IMR-90 (cell line): ENCODE measurements at regions not wholly inside any gene's neighbourhood (a gene's known extent, or its start where the extent isn't known, plus 50 kb on each side); places are given as distances from the start of the nearest gene placed in this dataset.

Experiments
- ATAC-seq: fragments of 200-7000 bp; cut with Tn5 transposase; 2 replicates; pipeline ENCODE4 v1.9.1; 2020; ENCODE audit warnings: low read depth, mild to moderate bottlenecking, moderate library complexity
- BruUV-seq: library from RNA; stranded (reverse); fragments of 400-500 nt; replicated peaks from 2 replicates; lab custom pipeline; 2021; lab: Mats Ljungman, UMichigan
- CTCF ChIA-PET: fragments of 300-600 bp; formaldehyde crosslinking; extraction: SDS; loops from one replicate; lab custom pipeline; 2021; ENCODE audit warnings: antibody characterized with exemption; lab: Yijun Ruan, JAX
- POLR2A ChIA-PET: fragments of 300-600 bp; sonication (Branson Sonifier 250); formaldehyde crosslinking; loops from one replicate; lab custom pipeline; 2022; ENCODE audit warnings: antibody characterized with exemption; ENCODE audit not compliant: unreplicated experiment; lab: Charles Lee
- DNase-seq: peaks from one replicate; pipeline ENCODE4 v3.0.0; 2013
- H2AFZ ChIP-seq: replicated peaks from 2 replicates; pipeline ENCODE3; 2013; ENCODE audit warnings: low read length, mild to moderate bottlenecking; ENCODE audit not compliant: poor library complexity
- H2AK5ac ChIP-seq: 2 replicates; pipeline ENCODE4 v1.6.1; 2013; ENCODE audit warnings: low read depth, low read length, inconsistent platforms
- H2AK9ac ChIP-seq: replicated peaks from 2 replicates; pipeline ENCODE3; 2013; ENCODE audit warnings: mild to moderate bottlenecking, low read depth, low read length, moderate library complexity; ENCODE audit not compliant: poor library complexity
- H2BK120ac ChIP-seq: 2 replicates; pipeline ENCODE4 v1.6.1; 2013; ENCODE audit warnings: low read depth, low read length, inconsistent platforms
- H2BK15ac ChIP-seq: 3 replicates; pipeline ENCODE4 v1.6.1; 2013; ENCODE audit warnings: low read depth, low read length, inconsistent platforms
- H2BK20ac ChIP-seq: 2 replicates; pipeline ENCODE4 v1.6.1; 2013; ENCODE audit warnings: low read depth, mild to moderate bottlenecking, inconsistent platforms, low read length, moderate library complexity
- H2BK5ac ChIP-seq: 2 replicates; pipeline ENCODE4 v1.6.1; 2013; ENCODE audit warnings: mild to moderate bottlenecking, low read depth, low read length, inconsistent platforms; ENCODE audit not compliant: poor library complexity, severe bottlenecking
- H3K14ac ChIP-seq: replicated peaks from 2 replicates; pipeline ENCODE4 v1.6.1; 2013; ENCODE audit warnings: low read depth, low read length, inconsistent platforms
- H3K18ac ChIP-seq: 2 replicates; pipeline ENCODE4 v1.6.1; 2013; ENCODE audit warnings: low read depth, low read length, control low read depth
- H3K23ac ChIP-seq: 2 replicates; pipeline ENCODE4 v1.6.1; 2013; ENCODE audit warnings: low read depth, low read length, inconsistent platforms
- H3K27ac ChIP-seq: 2 replicates; pipeline ENCODE4 v1.5.1; 2013; ENCODE audit warnings: mild to moderate bottlenecking, control low read depth, low read length; ENCODE audit not compliant: insufficient read depth
- H3K27me3 ChIP-seq: 2 replicates; pipeline ENCODE4 v1.6.1; 2013; ENCODE audit warnings: low read length; ENCODE audit not compliant: control insufficient read depth, insufficient read depth
- H3K36me3 ChIP-seq: 2 replicates; pipeline ENCODE4 v1.6.1; 2013; ENCODE audit warnings: low read length, mixed read lengths; ENCODE audit not compliant: control insufficient read depth, insufficient read depth
- H3K4ac ChIP-seq: 2 replicates; pipeline ENCODE4 v1.6.1; 2013; ENCODE audit warnings: low read depth, low read length, inconsistent platforms
- H3K4me1 ChIP-seq: 2 replicates; pipeline ENCODE4 v1.6.1; 2013; ENCODE audit warnings: low read length, mixed read lengths; ENCODE audit not compliant: control insufficient read depth, insufficient read depth
- H3K4me2 ChIP-seq: 2 replicates; pipeline ENCODE4 v1.6.1; 2013; ENCODE audit warnings: low read depth, mild to moderate bottlenecking, control low read depth, low read length, moderate library complexity
- H3K4me3 ChIP-seq: 2 replicates; pipeline ENCODE4 v1.5.1; 2013; ENCODE audit warnings: low read depth, mild to moderate bottlenecking, control low read depth, low read length, moderate library complexity; ENCODE audit not compliant: insufficient read depth
- H3K56ac ChIP-seq: 2 replicates; pipeline ENCODE4 v1.6.1; 2013; ENCODE audit warnings: low read length, inconsistent platforms; ENCODE audit not compliant: insufficient read depth; ENCODE audit errors: extremely low read depth
- H3K79me1 ChIP-seq, 2 experiments: 2 replicates each; pipeline ENCODE4 v1.6.1; 2013; ENCODE audit warnings: low read length in 2 of 2, inconsistent platforms in 1 of 2, low read depth in 1 of 2
- H3K9ac ChIP-seq: 2 replicates; pipeline ENCODE4 v1.6.1; 2013; ENCODE audit warnings: low read depth, low read length, control low read depth
- H3K9me1 ChIP-seq: 2 replicates; pipeline ENCODE4 v1.6.1; 2013; ENCODE audit warnings: low read length, inconsistent platforms; ENCODE audit not compliant: insufficient read depth
- H3K9me3 ChIP-seq: 2 replicates; pipeline ENCODE4 v1.6.1; 2013; ENCODE audit warnings: low read length; ENCODE audit not compliant: control insufficient read depth, insufficient read depth
- H4K20me1 ChIP-seq: 2 replicates; pipeline ENCODE4 v1.6.1; 2013; ENCODE audit warnings: low read length, inconsistent platforms; ENCODE audit not compliant: insufficient read depth
- H4K5ac ChIP-seq: 2 replicates; pipeline ENCODE4 v1.6.1; 2013; ENCODE audit warnings: mild to moderate bottlenecking, low read depth, low read length, control low read depth
- H4K8ac ChIP-seq, 2 experiments: 2 replicates each; pipeline ENCODE4 v1.6.1; 2013; ENCODE audit warnings: low read depth in 2 of 2, low read length in 2 of 2, control low read depth in 1 of 2, inconsistent platforms in 1 of 2
- H4K91ac ChIP-seq: 2 replicates; pipeline ENCODE4 v1.6.1; 2013; ENCODE audit warnings: low read depth, low read length, inconsistent platforms; ENCODE audit not compliant: insufficient read depth
- BHLHE40 ChIP-seq: fragments of 150-350 bp; IDR thresholded peaks from 2 replicates; pipeline ENCODE4 v1.6.1; 2016; ENCODE audit warnings: mild to moderate bottlenecking, low read depth, low read length
- ELK1 ChIP-seq: fragments of 150-350 bp; IDR thresholded peaks from 2 replicates; pipeline ENCODE4 v1.6.1; 2016; ENCODE audit warnings: low read depth, mild to moderate bottlenecking, low read length, moderate library complexity, borderline replicate concordance
- MAZ ChIP-seq: IDR thresholded peaks from 2 replicates; pipeline ENCODE4 v1.6.1; 2012; ENCODE audit warnings: low read depth, mild to moderate bottlenecking, low read length, improper control_type of control experiment, moderate library complexity, borderline replicate concordance
- USF2 ChIP-seq: fragments of 150-350 bp; IDR thresholded peaks from 2 replicates; pipeline ENCODE4 v1.6.1; 2017; ENCODE audit warnings: mild to moderate bottlenecking, antibody characterized with exemption, low read length, low read depth
- dilution Hi-C: fragments of 300-500 bp; cut with HindIII; formaldehyde crosslinking; loops from one replicate; pipeline ENCODE4 v1.14.3; 2018; ENCODE audit warnings: low sequenced_read_pairs; ENCODE audit not compliant: unreplicated experiment
- in situ Hi-C: fragments of 300-500 bp; cut with MboI; formaldehyde crosslinking; loops from 3 replicates; pipeline ENCODE4 v1.14.3; 2019; ENCODE audit warnings: low sequenced_read_pairs, inconsistent platforms, mixed read lengths
- intact Hi-C: fragments of 100-400 bp; cut with micrococcal nuclease; formaldehyde crosslinking; loops from 2 replicates; pipeline ENCODE4 v1.10.0; 2022

- DNase-seq (no peak), ATAC-seq (no peak)
- no peak overlapping the region for H4K8ac ChIP-seq
- no peak overlapping the region for H3K4me3 ChIP-seq
- no peak overlapping the region for H2BK120ac ChIP-seq
- H3K14ac ChIP-seq: no peak overlapping the region
- no peak overlapping the region for H3K56ac ChIP-seq
- in situ Hi-C loops: no loop called here
- ChIA-PET CTCF (interaction anchor here (0.9 kb wide), 1 partner anchor 12 kb away, joined by 4 read pairs; no protein-coding TSS in a partner anchor), POLR2A (no interaction called here)
- no peaks in the 10 kb centered on the region for H4K20me1 ChIP-seq
- BruUV-seq: no TSS peak
- intact Hi-C loops: no loop called here
- H2BK20ac ChIP-seq: no peak overlapping the region
- H4K91ac ChIP-seq: no peak overlapping the region
- no peaks in the 10 kb centered on the region for H3K9me3 ChIP-seq
- no peak overlapping the region for H3K9ac ChIP-seq
- dilution Hi-C loops: no loop called here
- no peak overlapping the region for H2BK15ac ChIP-seq
- H2AK5ac ChIP-seq: no peak overlapping the region
- H3K18ac ChIP-seq: no peak overlapping the region
- no peak overlapping the region for H4K5ac ChIP-seq
- no peak overlapping the region for H2AFZ ChIP-seq
- no peaks in the 10 kb centered on the region for H3K27me3 ChIP-seq
- H3K4me2 ChIP-seq: no peak overlapping the region
- H3K4ac ChIP-seq: no peak overlapping the region
- H3K27ac ChIP-seq: no peak overlapping the region
- TF ChIP-seq USF2: no peak
- TF ChIP-seq BHLHE40: no peak
- no peak for TF ChIP-seq MAZ
- no peak for TF ChIP-seq ELK1
- H2AK9ac ChIP-seq: no peak overlapping the region
- H2BK5ac ChIP-seq: no peak overlapping the region
- H3K36me3 ChIP-seq: no peaks in the 10 kb centered on the region
- no peaks in the 10 kb centered on the region for H3K79me1 ChIP-seq
- no peak overlapping the region for H3K23ac ChIP-seq
- no peaks in the 10 kb centered on the region for H3K9me1 ChIP-seq
- H3K4me1 ChIP-seq: no peaks in the 10 kb centered on the region
These were observed 446.8 kb downstream of the USP25 start for GRCh38 chr21:16176570-16176969.
